Endodermal cell (in vitro differentiated cells): ENCODE measurements at regions not wholly inside any gene's neighbourhood (a gene's known extent, or its start where the extent isn't known, plus 50 kb on each side); places are given as distances from the start of the nearest gene placed in this dataset.
"Not testable (repeated sequence)": the region's sequence is repeated elsewhere in the genome, so short reads cannot be mapped to it uniquely, and the experiment has no call there.

Experiments used
- DNase-seq: peaks from one replicate; pipeline ENCODE4 v3.0.0-alpha.2; 2017
- H3K27ac ChIP-seq: 2 replicates; pipeline ENCODE4 v1.5.1; 2013; ENCODE audit warnings: mild to moderate bottlenecking, low read depth, low read length, moderate library complexity
- H3K27me3 ChIP-seq: 2 replicates; pipeline ENCODE4 v1.6.1; 2013; ENCODE audit warnings: mild to moderate bottlenecking, low read length, moderate library complexity; ENCODE audit not compliant: insufficient read depth, control insufficient read depth, poor library complexity, severe bottlenecking
- H3K36me3 ChIP-seq: 2 replicates; pipeline ENCODE4 v1.7.0; 2013; ENCODE audit warnings: mild to moderate bottlenecking, low read length, moderate library complexity; ENCODE audit not compliant: control insufficient read depth, insufficient read depth
- H3K4me1 ChIP-seq: one replicate; pipeline ENCODE4 v1.7.0; 2013; ENCODE audit warnings: low read length; ENCODE audit not compliant: control insufficient read depth, insufficient read depth
- H3K4me3 ChIP-seq: 2 replicates; pipeline ENCODE4 v1.5.1; 2013; ENCODE audit warnings: mild to moderate bottlenecking, low read length, moderate library complexity
- H3K9ac ChIP-seq: 2 replicates; pipeline ENCODE4 v1.6.1; 2013; ENCODE audit warnings: mild to moderate bottlenecking, low read length, moderate library complexity; ENCODE audit not compliant: poor library complexity, severe bottlenecking; ENCODE audit errors: extremely low read depth
- H3K9me3 ChIP-seq: 2 replicates; pipeline ENCODE4 v1.6.1; 2013; ENCODE audit warnings: mild to moderate bottlenecking, low read length, moderate library complexity; ENCODE audit not compliant: control insufficient read depth
- H3K27ac Mint-ChIP-seq: 2 replicates; pipeline ENCODE4 v1.8.0; 2020; ENCODE audit warnings: mixed read lengths
- H3K27me3 Mint-ChIP-seq: 2 replicates; pipeline ENCODE4 v1.8.0; 2021; ENCODE audit warnings: mild to moderate bottlenecking, mixed read lengths; ENCODE audit not compliant: insufficient read depth
- H3K36me3 Mint-ChIP-seq: 2 replicates; pipeline ENCODE4 v1.8.0; 2020; ENCODE audit warnings: low read depth, mixed read lengths
- H3K4me1 Mint-ChIP-seq: 2 replicates; pipeline ENCODE4 v1.8.0; 2020; ENCODE audit warnings: mixed read lengths
- H3K4me3 Mint-ChIP-seq: 2 replicates; pipeline ENCODE4 v1.8.0; 2020; ENCODE audit warnings: mild to moderate bottlenecking, moderate library complexity, mixed read lengths
- H3K9me3 Mint-ChIP-seq: 2 replicates; pipeline ENCODE4 v1.8.0; 2020; ENCODE audit warnings: mild to moderate bottlenecking, mixed read lengths
- WGBS, 2 experiments: methylation state at CpG; one replicate each; pipeline versions ENCODE4 v1.1.5 to v1.1.7; 2013; ENCODE audit warnings: missing lambda C conversion rate in 2 of 2, mixed read lengths in 1 of 2; ENCODE audit not compliant: insufficient coverage in 1 of 2, insufficient read length in 1 of 2; 5-methylcytosine and 5-hydroxymethylcytosine counted together

DNA sequence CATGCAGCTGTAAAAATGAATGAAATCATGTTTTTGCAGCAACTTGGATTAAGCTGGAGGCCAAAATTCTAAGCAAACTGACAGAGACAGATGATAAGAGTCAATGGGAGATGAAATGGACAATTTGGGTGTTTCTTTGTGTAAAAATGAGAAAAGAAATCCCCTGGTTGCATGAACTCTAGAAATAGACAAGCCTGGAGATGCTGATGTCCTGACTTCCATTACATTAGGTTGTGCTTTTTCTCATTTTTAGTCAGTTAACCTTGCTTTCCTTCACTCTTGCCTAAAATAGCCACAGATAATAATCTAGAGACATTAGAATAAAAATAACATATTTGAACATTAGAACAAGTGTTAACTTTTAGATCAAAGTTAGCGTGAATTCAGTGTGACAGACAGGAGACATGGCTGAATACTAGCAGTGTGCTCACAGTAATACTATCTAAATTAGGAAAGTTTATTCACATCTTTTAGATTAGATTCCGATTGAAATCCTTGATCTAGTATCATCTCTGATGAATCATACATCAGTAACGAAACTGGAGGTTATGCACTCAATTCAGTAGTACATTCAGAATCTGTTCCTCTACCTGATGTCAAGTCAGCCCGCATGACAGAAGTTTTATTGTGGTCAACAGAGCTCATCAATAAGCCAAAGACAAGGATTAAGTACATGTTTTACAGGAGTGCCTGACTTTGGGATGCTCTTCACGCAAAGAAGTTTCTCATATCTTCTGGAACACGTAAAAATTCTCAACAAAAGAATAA is 948.1 kb downstream of the TMEM121 start:
- H3K27me3 Mint-ChIP-seq, H3K4me1 Mint-ChIP-seq, DNase-seq, H3K27ac ChIP-seq, H3K27ac Mint-ChIP-seq, H3K4me3 ChIP-seq, H3K27me3 ChIP-seq, H3K4me3 Mint-ChIP-seq, H3K9ac ChIP-seq, H3K36me3 Mint-ChIP-seq, H3K36me3 ChIP-seq, H3K4me1 ChIP-seq: not testable (repeated sequence)
- 67 to 70% methylated on average over 4 to 5 of the region's 6 CpGs for WGBS, 2 experiments
- peaks cover 11% of the 10 kb centered on the region for H3K9me3 ChIP-seq
- H3K9me3 Mint-ChIP-seq = peaks cover 49% of the 10 kb centered on the region

DNA sequence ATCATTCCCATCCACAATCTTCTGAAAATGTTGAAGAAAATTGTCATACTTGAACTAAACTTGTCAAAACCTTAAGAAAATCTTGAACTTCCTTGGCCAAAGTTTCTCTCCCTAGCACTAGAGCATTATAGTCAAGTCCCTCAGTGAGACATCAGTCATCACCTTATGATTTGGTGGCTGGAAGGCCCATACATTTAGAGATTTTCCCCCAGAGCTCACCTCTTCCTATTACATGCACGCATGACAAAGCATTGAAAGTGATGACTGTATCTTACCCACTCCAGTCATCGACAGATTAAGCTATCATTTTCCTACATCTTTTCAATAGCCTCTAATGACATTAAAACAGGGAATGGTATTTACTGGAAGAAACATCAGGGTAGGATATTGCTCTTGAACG is 948.8 kb downstream of the TMEM121 start:
- not testable (repeated sequence) for H3K4me1 ChIP-seq, H3K9ac ChIP-seq, H3K27me3 Mint-ChIP-seq, H3K27ac ChIP-seq, DNase-seq, H3K36me3 ChIP-seq, H3K4me3 ChIP-seq, H3K4me1 Mint-ChIP-seq, H3K27me3 ChIP-seq, H3K4me3 Mint-ChIP-seq, H3K27ac Mint-ChIP-seq, H3K36me3 Mint-ChIP-seq
- peaks cover 41% of the 10 kb centered on the region for H3K9me3 Mint-ChIP-seq
- H3K9me3 ChIP-seq = peaks cover 11% of the 10 kb centered on the region
- 74% methylated on average over 3 of the region's 3 CpGs; no CpG with 5 or more reads in 1 of the 2 experiments for WGBS, 2 experiments

DNA sequence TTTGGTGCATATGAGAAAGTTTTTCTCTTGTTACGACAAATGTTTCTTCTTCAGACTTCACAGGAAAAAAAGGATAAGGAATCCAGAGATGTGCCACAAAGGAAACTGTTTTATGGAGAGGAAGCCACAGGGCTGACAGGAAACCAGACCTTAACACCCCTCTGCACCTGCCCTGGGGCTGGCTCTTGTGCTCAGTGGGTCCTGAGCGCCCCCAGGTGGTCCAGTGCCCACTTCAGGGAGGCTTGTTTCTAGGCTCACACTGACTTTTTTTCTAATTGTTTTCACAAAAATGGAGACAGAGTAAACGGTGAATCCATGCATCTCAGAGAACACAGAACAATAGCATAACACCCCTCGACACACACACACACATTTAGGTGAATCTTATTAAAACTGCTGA is 951.2 kb downstream of the TMEM121 start:
- not testable (repeated sequence) for H3K36me3 ChIP-seq, H3K27ac Mint-ChIP-seq, H3K36me3 Mint-ChIP-seq, H3K9ac ChIP-seq, H3K4me3 ChIP-seq, H3K27ac ChIP-seq, H3K27me3 Mint-ChIP-seq, H3K27me3 ChIP-seq, H3K4me1 ChIP-seq, H3K4me1 Mint-ChIP-seq, H3K4me3 Mint-ChIP-seq, DNase-seq
- no CpG with 5 or more reads among the region's 4 CpGs for WGBS, 2 experiments
- H3K9me3 Mint-ChIP-seq = peaks cover 27% of the 10 kb centered on the region
- peaks cover 11% of the 10 kb centered on the region for H3K9me3 ChIP-seq

DNA sequence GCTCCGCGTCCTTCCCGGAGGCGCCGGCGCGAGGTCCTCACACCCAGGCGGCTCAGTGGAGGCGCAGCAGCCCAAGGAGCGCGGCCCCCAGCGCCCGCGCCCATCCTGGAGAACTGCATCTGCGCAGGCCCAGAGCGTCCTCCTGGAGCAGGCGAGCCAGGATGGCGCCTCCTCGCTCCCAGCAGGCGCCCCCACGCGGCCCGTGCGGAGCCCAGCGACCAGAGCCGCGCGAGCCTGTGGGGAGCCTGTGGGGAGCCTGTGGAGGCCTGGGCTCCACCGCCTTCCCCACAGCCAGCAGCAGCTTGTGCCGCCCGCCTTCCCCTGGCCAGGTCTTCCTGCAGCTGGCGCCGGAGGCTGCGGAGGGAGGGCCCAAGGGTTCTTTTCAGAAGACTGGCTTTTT is 953.9 kb downstream of the TMEM121 start:
- H3K9me3 ChIP-seq, H3K9ac ChIP-seq, H3K27me3 ChIP-seq, H3K4me1 Mint-ChIP-seq, H3K36me3 Mint-ChIP-seq, H3K27ac Mint-ChIP-seq, H3K36me3 ChIP-seq, H3K9me3 Mint-ChIP-seq, H3K27ac ChIP-seq, H3K4me1 ChIP-seq, H3K27me3 Mint-ChIP-seq, H3K4me3 Mint-ChIP-seq, H3K4me3 ChIP-seq, DNase-seq: not testable (repeated sequence)
- no CpG with 5 or more reads among the region's 34 CpGs for WGBS, 2 experiments

DNA sequence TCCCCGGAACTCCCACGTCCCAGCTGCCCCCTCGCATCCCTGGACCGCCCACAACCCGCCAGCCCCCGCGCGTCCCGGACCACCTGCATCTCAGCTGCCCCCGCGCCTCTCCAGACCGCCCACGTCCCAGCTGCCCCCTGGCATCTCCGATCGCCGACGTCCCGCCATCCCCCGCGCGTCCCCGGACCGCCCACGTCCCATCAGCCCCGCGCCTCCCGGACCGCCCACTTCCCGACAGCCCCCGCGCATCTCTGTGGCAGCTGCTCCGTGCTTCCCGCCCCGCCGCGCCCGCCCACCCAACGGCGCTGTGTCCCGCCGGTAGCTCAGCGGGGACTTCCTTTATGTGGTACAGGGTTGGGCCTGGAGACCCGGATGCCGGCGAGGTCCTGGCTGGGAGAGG is 955.8 kb downstream of the TMEM121 start:
- not testable (repeated sequence) for H3K27me3 Mint-ChIP-seq, H3K36me3 ChIP-seq, H3K4me1 Mint-ChIP-seq, H3K4me3 Mint-ChIP-seq, H3K27me3 ChIP-seq, H3K9ac ChIP-seq, H3K36me3 Mint-ChIP-seq, H3K27ac Mint-ChIP-seq, DNase-seq, H3K27ac ChIP-seq, H3K4me3 ChIP-seq, H3K4me1 ChIP-seq
- 93% methylated on average over 8 of the region's 45 CpGs; no CpG with 5 or more reads in 1 of the 2 experiments for WGBS, 2 experiments
- H3K9me3 Mint-ChIP-seq = peaks cover 16% of the 10 kb centered on the region
- peaks cover 12% of the 10 kb centered on the region for H3K9me3 ChIP-seq
